ENCODE measurements at regions not wholly inside any gene's neighbourhood (a gene's known extent, or its start where the extent isn't known, plus 50 kb on each side); places are given as distances from the start of the nearest gene placed in this dataset.

DNA sequence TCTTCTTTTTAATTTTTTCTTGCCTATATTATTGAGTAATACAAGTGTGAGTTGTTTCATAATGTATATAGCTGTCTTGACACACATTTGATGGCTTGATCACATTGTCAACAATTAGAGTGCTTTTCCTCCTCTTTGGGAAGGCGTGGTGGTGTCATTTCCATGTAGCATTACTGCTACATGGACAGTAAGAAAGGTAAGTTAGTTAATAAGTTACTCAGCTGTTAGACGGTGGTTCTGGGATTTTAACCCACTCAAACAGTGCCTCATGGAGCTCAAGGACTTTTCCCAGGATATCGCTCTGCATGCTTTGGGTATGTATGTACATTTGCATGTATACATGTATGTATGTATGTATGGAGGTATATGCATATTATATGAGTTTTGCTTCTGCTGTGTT is 94.6 kb downstream of the HAPSTR1 start:
- DNase-seq, result no peak

DNA sequence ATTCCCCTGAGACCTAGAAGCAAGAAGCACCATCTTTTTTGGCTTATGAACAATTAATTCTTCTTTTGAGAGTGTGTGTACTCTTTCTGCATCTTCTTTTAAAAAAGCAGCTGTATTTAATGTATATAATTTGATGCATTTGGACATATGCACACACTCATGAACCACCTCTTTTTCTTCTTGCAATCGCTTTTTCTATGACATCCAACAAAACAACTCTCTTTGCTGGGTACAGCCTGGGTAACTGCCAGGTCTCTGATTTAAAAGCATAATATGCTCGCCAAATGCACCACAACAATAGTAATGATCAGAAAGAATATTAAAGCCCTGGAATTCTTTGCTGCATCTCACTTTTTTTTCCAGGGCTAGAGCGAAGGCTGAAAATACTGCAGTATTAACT is 97.3 kb downstream of the HAPSTR1 start:
- no peak for DNase-seq

DNA sequence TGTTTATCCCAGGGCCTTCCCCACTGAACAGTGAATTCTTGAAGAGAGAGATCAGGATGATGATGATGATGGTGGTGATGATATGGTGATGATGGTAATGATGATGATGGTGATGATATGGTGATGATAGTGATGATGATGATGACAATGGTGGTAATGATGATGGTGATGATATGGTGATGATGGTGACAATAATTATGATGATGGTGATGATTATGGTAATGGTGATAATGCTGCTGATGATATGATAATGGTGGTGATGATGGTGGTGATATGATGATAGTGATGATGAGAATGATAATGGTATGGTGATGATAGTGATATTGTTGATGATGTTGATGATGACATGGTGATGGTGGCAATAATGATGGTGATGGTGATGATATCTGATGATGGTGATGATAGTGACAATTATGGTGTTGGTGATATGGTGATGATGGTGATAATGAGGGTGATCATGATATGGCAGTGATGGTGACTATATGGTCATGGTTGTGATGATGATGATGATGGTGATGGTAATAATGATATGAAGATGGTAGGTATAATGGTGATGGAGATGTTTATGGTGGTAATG is 99.9 kb downstream of the HAPSTR1 start:
- DNase-seq, result no peak

DNA sequence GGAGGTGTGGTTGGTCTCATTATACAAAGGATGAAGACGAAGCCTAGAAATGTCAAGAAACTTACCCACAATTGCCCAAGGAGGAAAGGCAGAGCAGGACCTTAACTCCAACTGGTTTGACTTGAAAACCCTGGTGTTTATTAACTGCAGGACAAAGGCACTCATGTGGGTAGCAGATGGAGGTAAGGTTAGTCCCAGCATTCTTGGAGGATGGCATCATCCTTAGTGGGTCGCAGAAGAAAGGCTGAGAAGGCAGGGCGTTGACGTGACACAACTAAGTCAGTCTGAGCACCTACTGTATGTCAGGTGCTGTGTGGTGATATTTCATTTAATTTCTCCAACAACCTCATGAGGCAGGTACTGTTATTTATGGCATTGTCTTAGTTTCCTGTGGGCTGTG is 101.3 kb downstream of the HAPSTR1 start:
- DNase-seq, result no peak

DNA sequence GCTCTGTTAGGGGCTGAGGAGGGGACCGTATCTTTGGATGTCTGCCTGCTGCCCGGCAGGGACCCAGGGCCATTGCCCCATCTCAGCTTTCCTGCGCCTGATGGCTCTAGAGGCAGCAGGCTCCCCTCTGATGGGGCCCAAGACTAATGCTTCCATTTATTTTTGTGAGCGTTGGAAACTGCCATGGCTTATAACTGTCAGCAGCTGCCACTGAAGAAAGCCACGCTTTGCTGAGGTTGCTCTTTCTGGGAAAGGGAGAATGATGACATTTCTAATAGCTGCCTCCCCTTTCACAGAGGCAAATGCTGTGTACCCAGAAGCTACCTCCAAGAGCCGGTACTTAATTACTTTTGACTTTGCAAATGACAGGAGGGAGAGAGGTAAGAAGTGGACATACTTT is 103.8 kb downstream of the HAPSTR1 start:
- no peak for DNase-seq

DNA sequence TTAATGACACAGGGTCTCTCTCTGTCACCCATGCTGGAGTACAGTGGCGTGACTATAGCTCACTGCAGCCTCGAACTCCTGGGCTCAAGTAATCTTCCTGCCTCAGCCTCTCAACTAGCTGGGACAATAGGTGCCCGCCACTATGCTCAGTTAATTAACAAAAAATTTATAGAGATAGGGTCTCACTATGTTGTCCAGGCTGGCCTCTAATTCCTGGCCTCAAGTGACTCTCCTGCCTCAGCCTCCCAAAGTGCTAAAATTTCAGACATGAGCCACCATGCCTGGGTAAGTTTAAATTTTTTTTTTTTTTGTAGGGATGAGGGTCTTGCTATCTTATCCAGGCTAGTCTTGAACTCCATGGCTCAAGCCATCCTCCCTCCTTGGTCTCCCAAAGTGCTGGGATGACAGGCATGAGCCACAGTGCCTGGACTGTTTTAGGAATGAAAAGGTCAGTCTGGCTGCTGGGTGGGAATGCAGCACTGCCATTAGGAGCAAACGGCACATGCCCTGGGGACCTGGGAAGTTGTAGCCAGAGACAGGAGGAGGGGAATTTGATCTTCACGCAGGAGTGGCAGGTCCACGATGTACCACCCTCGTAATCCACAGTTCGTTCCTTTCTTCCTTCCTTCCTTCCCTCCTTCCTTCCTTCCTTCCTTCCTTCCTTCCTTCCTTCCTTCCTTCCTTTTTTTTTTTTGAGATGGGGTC is 106.7 kb downstream of the HAPSTR1 start:
- no peak for DNase-seq

DNA sequence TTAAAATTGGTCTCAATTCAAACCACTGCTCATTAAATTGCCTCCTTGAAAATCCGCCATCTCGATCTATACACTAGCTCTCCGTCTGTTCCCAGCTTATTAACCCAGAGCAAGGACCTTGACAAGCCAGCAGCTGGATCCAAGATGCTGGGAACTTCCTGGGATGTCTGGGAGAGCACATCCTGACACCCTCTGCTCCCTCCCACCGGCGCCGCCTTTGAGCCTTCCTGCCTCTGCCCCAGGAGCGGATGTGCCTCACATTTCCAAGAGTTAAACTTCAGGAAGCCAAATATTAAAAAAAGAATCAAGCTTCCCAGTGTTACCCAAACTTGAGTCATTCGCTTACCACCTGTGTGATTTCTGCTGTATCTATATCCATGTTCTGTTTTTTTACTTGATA is 107.9 kb downstream of the HAPSTR1 start:
- DNase-seq, result peak in 2 of 3 donors; percentile 2 to 22

DNA sequence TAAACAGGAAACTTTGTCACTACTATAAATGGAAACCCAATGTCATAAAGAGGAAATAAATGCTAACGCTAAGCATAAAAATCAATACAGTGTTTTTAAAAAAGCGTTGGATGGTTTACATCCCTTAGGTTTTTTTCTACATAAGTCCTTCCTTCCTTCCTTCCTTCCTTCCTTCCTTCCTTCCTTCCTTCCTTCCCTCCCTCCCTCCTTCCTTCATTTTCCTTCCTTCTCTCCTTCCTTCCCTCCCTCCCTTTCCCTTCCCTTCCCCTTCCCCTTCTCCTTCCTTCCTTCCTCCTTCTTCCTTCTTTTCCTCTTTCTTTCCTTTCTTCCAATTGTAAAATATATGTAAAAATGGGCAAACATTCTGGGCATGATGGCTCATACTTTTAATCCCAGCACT is 108.3 kb downstream of the HAPSTR1 start:
- DNase-seq, result no peak

DNA sequence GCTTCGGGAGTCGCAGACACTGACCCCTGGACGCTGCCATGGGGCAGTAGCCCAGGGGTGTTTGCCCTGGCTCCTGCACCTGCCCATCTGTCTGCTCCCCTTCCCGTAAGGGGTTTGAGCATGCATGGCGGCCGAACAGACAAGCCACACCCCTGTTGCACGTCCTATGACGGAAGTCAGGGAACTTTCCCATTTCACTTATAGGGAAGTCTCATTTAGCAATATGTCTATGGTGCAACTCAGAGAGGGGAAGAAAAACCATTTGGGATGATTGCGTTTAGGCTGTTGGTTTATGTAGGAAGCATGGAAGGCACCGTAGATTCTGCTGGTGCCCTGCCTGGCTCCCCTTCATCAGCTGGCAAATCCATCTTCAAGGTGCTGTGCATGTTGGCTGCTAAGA is 112.5 kb downstream of the HAPSTR1 start:
- no peak for DNase-seq

DNA sequence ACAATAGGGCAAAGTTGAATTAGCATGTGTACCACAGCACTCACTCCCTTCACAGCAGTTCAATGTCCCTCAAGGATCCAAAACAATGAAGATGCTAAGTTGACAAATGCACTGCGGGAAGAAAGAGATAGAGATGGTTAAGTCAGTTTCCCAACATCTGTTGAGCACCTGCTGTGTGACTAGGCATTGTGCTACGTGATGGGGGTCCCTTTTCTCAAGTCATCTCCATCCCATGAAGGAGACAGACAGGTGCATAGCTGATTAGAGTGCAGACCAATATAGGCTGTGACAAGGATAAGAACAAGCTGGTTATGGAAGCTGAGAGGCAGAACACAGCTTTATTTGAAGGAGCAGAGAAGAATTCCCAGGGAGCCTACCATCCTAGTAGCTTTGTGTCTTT is 114.2 kb downstream of the HAPSTR1 start:
- no peak for DNase-seq

DNA sequence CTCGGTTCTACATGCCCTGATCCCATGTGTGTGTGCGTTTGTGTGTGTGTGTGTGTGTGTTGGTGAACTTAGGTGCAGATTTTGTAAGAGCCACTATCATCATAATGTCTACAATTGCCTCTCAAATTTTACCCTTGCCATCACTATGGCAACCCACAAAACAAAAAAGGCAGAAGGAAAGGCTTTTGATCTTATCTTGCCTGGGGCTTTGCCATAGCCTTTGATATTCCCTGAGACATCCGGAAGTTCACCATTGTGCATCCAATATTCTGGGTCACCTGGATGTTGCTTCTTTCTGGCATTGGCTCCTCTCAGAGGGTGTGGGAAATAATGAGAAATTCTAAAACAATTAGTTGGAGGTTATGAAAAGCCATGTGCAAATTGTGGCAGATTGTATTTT is 114.7 kb downstream of the HAPSTR1 start:
- no peak for DNase-seq

DNA sequence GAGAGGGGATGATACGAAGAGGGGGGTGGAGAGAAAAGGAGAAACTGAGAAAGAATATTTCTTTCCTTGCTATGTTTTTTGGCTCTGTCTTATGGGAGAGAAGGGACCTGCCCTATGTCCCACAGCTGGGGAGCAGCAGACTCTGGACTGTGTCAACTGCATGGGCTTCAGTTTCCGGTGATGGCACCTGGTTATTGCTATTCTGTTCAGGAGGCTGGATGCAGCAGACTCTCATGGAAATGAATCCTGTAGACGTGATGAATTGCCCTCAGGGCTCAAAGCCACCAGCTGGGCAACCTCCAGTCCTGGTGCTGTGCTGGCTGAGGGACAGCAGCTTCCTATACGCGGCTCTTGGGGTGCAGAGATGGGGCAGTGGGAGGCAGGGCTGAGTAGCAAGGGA is 121.2 kb downstream of the HAPSTR1 start:
- DNase-seq, result no peak

DNA sequence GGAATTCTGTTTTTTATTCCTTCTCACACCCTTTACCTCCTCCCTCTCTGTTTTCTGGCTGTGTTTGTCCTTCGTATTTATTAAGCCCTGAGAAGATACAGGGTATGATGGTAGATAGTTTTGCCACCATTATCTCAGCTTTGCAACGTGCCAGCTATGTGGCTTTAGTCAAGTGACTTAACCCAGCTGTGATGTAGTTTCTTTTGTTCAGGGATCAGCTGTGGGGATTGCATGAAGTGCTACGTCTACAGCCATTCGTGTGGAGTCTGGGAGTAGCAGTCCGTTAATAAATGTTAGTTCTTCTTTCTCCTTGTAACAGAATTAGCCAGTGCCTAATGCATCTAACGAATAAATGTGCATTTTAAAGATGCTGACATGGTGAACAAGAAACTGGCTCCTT is 128.4 kb downstream of the HAPSTR1 start:
- DNase-seq, result no peak

DNA sequence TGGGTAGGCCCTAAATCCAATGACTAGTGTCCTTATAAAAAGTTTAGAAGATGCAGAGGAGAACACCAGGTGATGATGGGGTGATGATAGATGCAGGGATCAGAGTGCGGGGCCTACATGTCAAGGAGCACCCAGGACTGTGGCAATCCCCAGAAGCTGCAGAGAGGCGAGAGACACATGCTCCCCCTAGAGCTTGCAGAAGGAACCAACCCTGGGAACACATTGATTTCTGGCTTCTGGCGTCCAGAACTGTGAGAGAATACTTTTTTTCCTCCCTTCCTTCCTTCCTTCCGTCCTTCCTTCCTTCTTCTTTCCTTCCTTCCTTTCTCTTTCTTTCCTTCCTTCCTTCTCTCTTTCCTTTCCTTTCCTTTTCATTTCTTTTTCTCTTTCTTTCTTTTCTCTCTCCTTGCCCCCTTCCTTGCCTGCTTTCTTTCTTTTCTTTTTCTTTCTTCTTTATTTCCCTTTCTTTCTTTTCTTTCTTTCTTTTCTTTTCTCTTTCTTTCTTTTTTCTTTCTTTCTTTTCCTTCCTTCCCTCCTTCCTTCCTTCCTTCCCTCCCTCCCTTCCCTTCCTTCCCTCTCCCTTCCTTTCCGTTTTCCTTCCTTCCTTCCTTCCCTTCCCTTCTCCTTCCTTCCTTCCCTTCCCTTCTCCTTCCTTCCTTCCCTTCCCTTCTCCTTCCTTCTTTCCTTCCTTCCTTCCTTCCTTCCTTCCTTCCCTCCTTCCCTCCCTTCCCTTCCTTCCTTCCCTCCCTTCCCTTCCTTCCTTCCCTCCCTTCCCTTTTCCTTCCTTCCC is 134.3 kb downstream of the HAPSTR1 start:
- DNase-seq, result no peak

DNA sequence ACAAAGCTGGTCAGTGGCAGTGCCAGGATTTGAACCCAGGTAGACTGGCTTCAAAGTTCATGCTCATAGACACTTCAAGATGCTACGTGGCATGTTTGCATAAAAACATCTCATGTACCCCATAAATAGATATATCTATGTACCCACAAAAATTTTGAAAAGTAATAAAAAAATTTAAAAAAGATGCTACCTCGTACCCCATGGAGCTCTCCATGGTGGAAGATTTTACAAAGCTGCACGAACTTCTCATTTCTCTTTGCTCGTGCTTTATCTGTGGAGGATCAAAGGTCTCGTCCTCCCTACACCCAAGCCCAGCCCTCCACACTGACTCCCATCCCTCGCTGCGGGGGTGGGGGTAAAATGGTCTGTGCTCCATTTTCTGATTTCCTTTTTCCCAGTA is 135.5 kb downstream of the HAPSTR1 start:
- DNase-seq, result no peak

DNA sequence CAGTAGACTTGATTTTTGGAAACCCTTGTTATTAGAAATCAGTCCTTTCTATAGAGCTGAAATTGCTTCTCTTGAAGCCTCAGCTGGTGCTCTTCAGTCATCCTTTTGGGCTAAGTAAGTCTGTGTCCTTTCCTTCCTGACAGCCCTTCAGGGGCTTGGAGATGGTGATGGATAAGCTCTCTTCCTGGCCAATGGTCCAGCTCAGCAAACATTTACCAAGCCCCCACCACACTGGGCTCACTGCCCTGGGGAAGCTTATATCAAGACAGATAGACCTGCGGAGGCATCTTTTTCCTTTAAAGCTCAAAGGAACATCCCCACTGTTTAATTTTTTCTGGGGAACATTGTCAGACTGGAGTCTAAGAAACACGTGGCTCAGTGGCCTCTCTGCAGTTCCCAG is 139.6 kb downstream of the HAPSTR1 start:
- DNase-seq, result no peak

DNA sequence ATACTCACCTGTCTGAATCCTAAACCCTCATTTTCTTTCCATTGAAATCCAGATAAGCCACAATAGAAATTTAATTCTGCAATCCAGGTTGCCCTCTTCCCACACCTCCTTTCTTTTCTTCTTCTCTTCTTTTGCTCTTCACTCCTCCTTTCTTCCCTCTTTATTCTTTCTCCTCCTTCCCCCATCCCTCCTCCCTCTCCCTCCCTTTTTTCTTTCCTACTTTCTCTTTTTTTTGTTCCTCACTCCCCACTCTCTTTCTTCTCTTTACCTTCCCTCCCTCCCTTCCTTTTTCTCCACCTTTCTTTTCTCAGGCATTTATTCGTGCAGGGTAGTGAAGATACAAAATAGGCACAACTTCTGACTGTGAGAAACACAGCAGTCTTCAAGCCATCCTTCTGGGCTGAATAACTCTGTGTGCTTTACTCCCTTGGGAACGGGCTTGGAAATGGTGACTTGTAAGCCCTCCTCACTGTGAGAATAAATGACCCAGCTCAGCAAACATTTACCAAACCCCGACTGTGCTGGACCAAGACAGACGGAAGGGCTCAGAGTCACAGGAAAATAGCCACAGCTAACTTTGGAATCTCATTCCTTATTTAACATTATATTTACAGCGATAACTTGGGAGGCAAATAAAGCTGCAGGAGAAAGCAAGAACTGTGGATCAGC is 140.8 kb downstream of the HAPSTR1 start:
- no peak for DNase-seq

DNA sequence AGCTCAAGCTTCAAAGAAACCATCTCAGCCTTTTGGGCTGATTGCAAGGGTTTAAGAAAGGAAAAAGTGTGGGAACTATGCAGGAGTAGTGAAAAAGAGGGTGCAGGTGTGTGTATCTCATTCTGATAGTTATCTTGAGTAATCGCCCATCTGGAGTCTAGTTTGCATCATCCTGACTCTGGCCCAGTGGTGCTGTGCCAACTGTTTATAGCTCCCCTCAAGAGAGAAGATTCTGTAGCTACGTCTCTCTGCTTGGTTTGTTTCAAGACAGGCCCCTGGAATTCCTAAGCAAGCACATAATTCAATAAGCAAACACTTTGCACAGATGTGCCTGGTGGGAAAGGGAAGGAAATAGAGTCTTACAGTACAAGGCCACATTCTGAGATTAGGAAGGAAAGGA is 144.4 kb downstream of the HAPSTR1 start:
- DNase-seq, result peak in 2 of 3 donors; percentile 6 to 20

DNA sequence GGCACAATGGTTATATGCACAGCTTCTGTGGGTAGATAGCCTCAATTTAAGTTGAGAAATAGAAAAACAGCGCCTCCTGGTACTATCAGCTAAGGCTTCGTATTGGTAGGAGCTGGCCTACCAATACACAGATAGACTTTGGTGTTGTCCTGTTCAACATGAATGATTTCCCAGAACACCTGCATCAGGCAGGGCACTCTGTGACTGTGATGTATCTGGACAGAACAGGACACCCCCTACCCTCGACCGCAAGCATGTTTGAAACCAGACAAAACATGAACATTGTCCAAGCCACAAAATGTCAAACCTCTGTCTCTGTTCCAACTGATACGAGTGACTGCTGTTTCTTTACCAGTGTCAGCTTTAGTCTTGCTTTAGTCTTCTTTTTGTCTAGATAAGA is 144.9 kb downstream of the HAPSTR1 start:
- no peak for DNase-seq

DNA sequence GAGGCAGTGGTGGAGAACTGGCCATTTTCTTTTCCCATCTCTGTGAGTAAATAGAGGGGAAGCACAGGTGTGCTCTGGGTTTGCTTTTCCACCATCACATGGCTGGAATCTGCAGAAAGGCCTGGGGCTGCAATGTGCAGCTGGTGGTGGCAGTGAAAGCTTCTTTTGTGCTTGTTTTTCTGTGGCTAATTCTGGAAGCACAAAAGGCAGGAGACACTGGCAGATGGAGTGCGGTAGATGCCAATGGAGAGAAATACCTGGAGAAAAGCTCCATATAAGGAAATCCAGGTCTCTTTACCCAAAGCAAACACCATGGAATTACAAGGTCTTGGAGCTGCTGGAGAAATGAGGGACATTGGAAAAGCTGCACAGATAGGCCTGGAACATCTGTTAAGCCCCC is 146.9 kb downstream of the HAPSTR1 start:
- DNase-seq, result no peak

DNA sequence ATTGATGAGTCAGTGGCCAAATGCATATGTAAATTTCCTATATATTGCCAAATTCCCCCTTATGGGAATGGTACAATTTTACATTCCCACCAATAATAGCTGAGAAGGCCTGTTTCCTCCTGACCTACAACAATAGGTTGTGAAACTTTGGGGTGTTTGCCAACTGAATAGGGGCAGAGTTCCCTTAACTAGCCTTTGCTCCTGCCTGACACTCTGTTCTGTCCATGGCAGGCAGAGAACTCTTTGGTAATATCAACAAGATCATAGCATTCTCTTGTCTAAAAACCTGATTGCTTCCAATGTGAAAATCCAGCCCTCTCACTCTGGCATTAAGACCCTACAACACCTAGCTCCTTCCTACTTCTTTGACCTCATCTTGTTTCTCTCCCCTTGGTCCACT is 149.7 kb downstream of the HAPSTR1 start:
- DNase-seq, result no peak

DNA sequence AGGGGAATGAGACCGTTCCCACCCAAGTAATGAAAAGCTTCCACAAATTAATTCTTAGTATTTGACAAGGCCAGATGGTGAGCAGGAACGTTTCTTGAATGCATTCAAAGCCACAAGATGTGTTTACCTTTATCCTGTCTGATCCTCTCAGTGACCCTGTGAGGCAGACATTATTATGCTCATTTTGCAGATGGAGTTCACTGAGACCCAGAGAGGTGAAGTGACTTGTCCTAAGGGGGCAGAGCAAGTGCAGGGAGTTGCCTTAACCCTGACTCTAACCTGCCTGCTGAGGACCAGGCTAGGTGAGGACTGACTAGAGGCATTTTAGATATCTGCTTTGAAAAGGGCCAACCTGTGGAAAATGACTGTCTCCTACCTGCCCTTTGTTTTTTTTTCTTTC is 156.7 kb downstream of the HAPSTR1 start:
- DNase-seq, result no peak

DNA sequence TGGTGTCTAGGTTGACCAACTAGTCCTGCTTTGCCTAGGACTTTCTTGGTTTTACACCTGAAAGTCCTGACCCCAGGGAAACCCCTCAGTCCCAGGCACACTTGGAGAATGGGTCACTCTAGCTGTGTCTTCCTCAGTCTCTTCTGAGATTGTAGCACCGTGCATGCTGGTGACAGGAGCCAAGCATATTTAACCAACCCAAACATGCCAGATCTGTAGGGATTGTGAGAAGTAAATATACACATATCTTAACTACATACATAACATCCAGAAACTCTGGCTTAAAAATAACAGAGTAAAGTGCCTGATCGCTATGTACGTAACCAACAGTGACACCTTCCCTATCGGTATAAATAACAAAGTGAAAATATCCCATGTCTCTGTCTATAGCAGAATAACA is 158.1 kb downstream of the HAPSTR1 start:
- no peak for DNase-seq
